K562 (cell line): ENCODE measurements at regions not wholly inside any gene's neighbourhood (a gene's known extent, or its start where the extent isn't known, plus 50 kb on each side); places are given as distances from the start of the nearest gene placed in this dataset.

ENCODE experiments used
- ATAC-seq: fragments of 200-7000 bp; cut with Tn5 transposase; 3 replicates; pipeline ENCODE4 v1.9.1; 2020; ENCODE audit warnings: moderate library complexity
- BruUV-seq: library from RNA; stranded (reverse); fragments of 400-500 nt; replicated peaks from 2 replicates; lab custom pipeline; 2021; lab: Mats Ljungman, UMichigan
- CTCF ChIA-PET: fragments of 300-600 bp; formaldehyde crosslinking; extraction: SDS; loops from one replicate; lab custom pipeline; 2021; ENCODE audit warnings: low intra/inter-chr PET ratio; lab: Yijun Ruan, JAX
- POLR2A ChIA-PET: fragments of 300-600, 350-650 bp; sonication (Branson Sonifier 250); formaldehyde crosslinking; extraction: SDS; loops from one replicate; lab custom pipeline; 2021; ENCODE audit warnings: antibody characterized with exemption, inconsistent platforms; lab: Yijun Ruan, JAX
- DNase-seq, 4 experiments: peaks; one replicate each; pipeline versions ENCODE4 v3.0.0 to v3.0.0-alpha.2; 2011 to 2018; ENCODE audit warnings: low spot score in 3 of 4, mixed read lengths in 3 of 4; ENCODE audit errors: extremely low read depth in 1 of 4
- FAIRE-seq: peaks from 2 replicates; lab custom pipeline; 2011; peaks lifted over from hg19 to GRCh38; lab: Jason Lieb, UNC
- H2AFZ ChIP-seq: 2 replicates; pipeline ENCODE4 v1.6.0; 2011; ENCODE audit warnings: low read depth, low read length, control low read depth, inconsistent platforms
- H3K27ac ChIP-seq: fragments of 200-600 bp; 3 replicates; pipeline ENCODE4 v1.8.0; 2011; ENCODE audit warnings: low read depth, mild to moderate bottlenecking, control low read depth, inconsistent platforms, low read length, moderate library complexity, mixed read lengths; ENCODE audit errors: extremely low read depth
- H3K27me3 ChIP-seq, 2 experiments: fragments of 300-600 bp in 1 of 2; 2 replicates in 1 of 2; 3 replicates in 1 of 2; pipeline versions ENCODE4 v1.6.0 to v1.8.0; 2011; ENCODE audit warnings: inconsistent platforms in 2 of 2, low read length in 2 of 2, mild to moderate bottlenecking in 1 of 2, mixed read lengths in 1 of 2, moderate library complexity in 1 of 2; ENCODE audit not compliant: control insufficient read depth in 2 of 2, insufficient read depth in 2 of 2
- H3K36me3 ChIP-seq: fragments of 300-600 bp; 3 replicates; pipeline ENCODE4 v1.8.0; 2011; ENCODE audit warnings: mild to moderate bottlenecking, low read length, inconsistent platforms; ENCODE audit not compliant: control insufficient read depth, insufficient read depth
- H3K4me1 ChIP-seq, 2 experiments: fragments of 200-600 bp in 1 of 2; replicated peaks in 1 of 2; 2 replicates in 1 of 2; 3 replicates in 1 of 2; pipeline versions ENCODE4 v1.5.1 to v1.8.0; 2011; ENCODE audit warnings: inconsistent platforms in 2 of 2, low read length in 2 of 2, mild to moderate bottlenecking in 1 of 2, mixed read lengths in 1 of 2, moderate library complexity in 1 of 2; ENCODE audit not compliant: control insufficient read depth in 2 of 2, insufficient read depth in 2 of 2
- H3K4me2 ChIP-seq: 2 replicates; pipeline ENCODE4 v1.6.1; 2011; ENCODE audit warnings: low read length, control low read depth, inconsistent platforms, mixed read lengths; ENCODE audit not compliant: insufficient read depth
- H3K4me3 ChIP-seq: fragments of 200-600 bp; sonication (generic), shearing (Covaris generic); 2 replicates; pipeline ENCODE4 v1.5.1; 2016; ENCODE audit warnings: control low read depth, inconsistent platforms
- H3K79me2 ChIP-seq: fragments of 200-600 bp; 3 replicates; pipeline ENCODE4 v1.8.0; 2011; ENCODE audit warnings: low read length, inconsistent platforms; ENCODE audit not compliant: control insufficient read depth, insufficient read depth
- H3K9ac ChIP-seq, 2 experiments: 2 replicates each; pipeline versions ENCODE4 v1.6.0 to v1.6.1; 2011; ENCODE audit warnings: low read depth in 2 of 2, low read length in 2 of 2, control low read depth in 1 of 2, inconsistent platforms in 1 of 2, mild to moderate bottlenecking in 1 of 2, mixed read lengths in 1 of 2; ENCODE audit not compliant: insufficient read depth in 1 of 2
- H3K9me1 ChIP-seq: one replicate; pipeline ENCODE4 v1.6.0; 2011; ENCODE audit warnings: inconsistent platforms, mild to moderate bottlenecking, low read length, moderate library complexity; ENCODE audit not compliant: control insufficient read depth, insufficient read depth
- H3K9me3 ChIP-seq: replicated peaks from 2 replicates; pipeline ENCODE4 v1.5.1; 2011; ENCODE audit warnings: low read depth, low read length, inconsistent platforms; ENCODE audit not compliant: control insufficient read depth, insufficient read depth
- H4K20me1 ChIP-seq: replicated peaks from 2 replicates; pipeline ENCODE4 v1.6.1; 2011; ENCODE audit warnings: low read length, inconsistent platforms, mixed read lengths; ENCODE audit not compliant: control insufficient read depth, insufficient read depth
- ADNP ChIP-seq: fragments of 200-800 bp; sonication (Bioruptor generic); IDR thresholded peaks from 2 replicates; pipeline ENCODE4 v1.6.1; 2016; ENCODE audit warnings: missing genetic modification characterization, missing compliant biosample characterization
- DPF2 ChIP-seq: fragments of 450-650 bp; IDR thresholded peaks from 2 replicates; pipeline ENCODE4 v1.6.1; 2016
- EHMT2 ChIP-seq: fragments of 450-650 bp; IDR thresholded peaks from 2 replicates; pipeline ENCODE4 v1.6.1; 2018; ENCODE audit warnings: antibody characterized with exemption
- FOXJ3 ChIP-seq: sonication (generic); formaldehyde crosslinking; IDR thresholded peaks from 2 replicates; pipeline ENCODE4 v1.4.0; 2020; ENCODE audit warnings: mild to moderate bottlenecking, missing genetic modification reagents
- HEY1 ChIP-seq: fragments of 250-450 bp; sonication (Bioruptor Pico); IDR thresholded peaks from 2 replicates; pipeline ENCODE4 v1.5.0; 2020; ENCODE audit warnings: mild to moderate bottlenecking, moderate library complexity, borderline replicate concordance
- KLF1 ChIP-seq: fragments of 450-650 bp; IDR thresholded peaks from 2 replicates; pipeline ENCODE4 v1.6.1; 2016; ENCODE audit warnings: missing genetic modification characterization, missing compliant biosample characterization
- MTA1 ChIP-seq: fragments of 450-650 bp; IDR thresholded peaks from 2 replicates; pipeline ENCODE4 v1.6.1; 2017; ENCODE audit warnings: borderline replicate concordance
- NFE2 ChIP-seq: IDR thresholded peaks from 2 replicates; pipeline ENCODE4 v1.6.1; 2014; ENCODE audit warnings: antibody characterized with exemption, low read depth
- NR4A1 ChIP-seq, 2 experiments: fragments of 250-450 bp in 1 of 2; fragments of 450-650 bp in 1 of 2; sonication (Bioruptor Pico) in 1 of 2; IDR thresholded peaks; 2 replicates each; pipeline versions ENCODE4 v1.4.0 to v1.6.1; 2016 to 2020; ENCODE audit warnings: mild to moderate bottlenecking in 2 of 2, missing compliant biosample characterization in 1 of 2, missing genetic modification characterization in 1 of 2, moderate library complexity in 1 of 2
- RHOXF2B ChIP-seq: fragments of 250-450 bp; sonication (Bioruptor Pico); conservative IDR thresholded peaks from 2 replicates; pipeline ENCODE4 v1.5.1; 2021
- SREBF1 ChIP-seq: fragments of 150-350 bp; IDR thresholded peaks from 2 replicates; pipeline ENCODE4 v1.6.1; 2014; ENCODE audit warnings: antibody characterized with exemption, low read depth, low read length, borderline replicate concordance
- ZBTB17 ChIP-seq: fragments of 450-650 bp; formaldehyde crosslinking; IDR thresholded peaks from 2 replicates; pipeline ENCODE4 v1.4.0; 2020; ENCODE audit warnings: mild to moderate bottlenecking
- ZFX ChIP-seq: sonication (generic); formaldehyde crosslinking; IDR thresholded peaks from 2 replicates; pipeline ENCODE4 v1.8.0; 2022; ENCODE audit warnings: mild to moderate bottlenecking, missing genetic modification reagents, moderate library complexity
- ZKSCAN1 ChIP-seq: fragments of 150-350 bp; IDR thresholded peaks from 2 replicates; pipeline ENCODE4 v1.6.1; 2016; ENCODE audit warnings: low read depth, low read length
- ZNF239 ChIP-seq: fragments of 250-450 bp; sonication (Bioruptor Pico); IDR thresholded peaks from 2 replicates; pipeline ENCODE4 v1.4.0; 2020; ENCODE audit warnings: mild to moderate bottlenecking
- ZNF277 ChIP-seq: fragments of 250-450 bp; sonication (Bioruptor Pico); IDR thresholded peaks from 2 replicates; pipeline ENCODE4 v1.8.0; 2022; ENCODE audit warnings: inconsistent platforms, mild to moderate bottlenecking, moderate library complexity, borderline replicate concordance
- ZNF444 ChIP-seq: fragments of 250-450 bp; sonication (Bioruptor Pico); IDR thresholded peaks from 2 replicates; pipeline ENCODE4 v1.4.0; 2020; ENCODE audit warnings: mild to moderate bottlenecking, moderate library complexity
- WGBS: fragments of 100-300 bp; shearing (Covaris generic); methylation state at CpG from one replicate; pipeline ENCODE4 v1.1.6; 2016; ENCODE audit warnings: low coverage, mixed read lengths; ENCODE audit not compliant: insufficient coverage; ENCODE audit errors: missing lambda C conversion rate; 5-methylcytosine and 5-hydroxymethylcytosine counted together
- in situ Hi-C: fragments of 300-500 bp; cut with MboI; formaldehyde crosslinking; loops from 4 replicates; pipeline ENCODE4 v1.15.0; 2018; ENCODE audit warnings: inconsistent platforms, mixed read lengths
- intact Hi-C: fragments of 100-400 bp; cut with micrococcal nuclease; formaldehyde crosslinking; loops from 2 replicates; pipeline ENCODE4 v1.14.2; 2022

GRCh38 chr15:95432878-95433405 is 897.6 kb upstream of the NR2F2 start:
- H3K36me3 ChIP-seq = no peaks in the 10 kb centered on the region
- H3K4me1 ChIP-seq = no peaks in the 10 kb centered on the region
- no peaks in the 10 kb centered on the region for H3K9me3 ChIP-seq
- H3K9ac ChIP-seq = no peak overlapping the region
- H2AFZ ChIP-seq = no peak overlapping the region
- ATAC-seq (no peak), FAIRE-seq (no peak), DNase-seq (no peak)
- H3K79me2 ChIP-seq = no peaks in the 10 kb centered on the region
- TF ChIP-seq ZNF444 (CRISPR knock-in tag) (no peak), HEY1 (no peak), ADNP (tag) (no peak), ZNF239 (CRISPR knock-in tag) (no peak), DPF2 (no peak), NFE2 (no peak), NR4A1 (CRISPR knock-in tag; IDR thresholded peaks at IDR 0.05) (no peak), NR4A1 (tag; IDR thresholded peaks at IDR 0.05) (no peak), ZBTB17 (CRISPR knock-in tag) (no peak), SREBF1 (no peak), FOXJ3 (no peak), ZNF277 (no peak), ZKSCAN1 (no peak), ZFX (no peak), KLF1 (tag) (no peak), RHOXF2B (CRISPR knock-in tag) (no peak), MTA1 (no peak), EHMT2 (no peak)
- ChIA-PET CTCF (no interaction called here), POLR2A (interaction anchor here (1.5 kb wide), 1 partner anchor 16 kb away, joined by 5 read pairs; no protein-coding TSS in a partner anchor)
- 0% methylated on average over 2 of the region's 2 CpGs for WGBS
- H4K20me1 ChIP-seq = no peaks in the 10 kb centered on the region
- H3K4me2 ChIP-seq = no peak overlapping the region
- no peak overlapping the region for H3K27ac ChIP-seq
- intact Hi-C loops (no loop called here), in situ Hi-C loops (no loop called here)
- no peak overlapping the region for H3K4me3 ChIP-seq
- no TSS peak for BruUV-seq
- H3K9me1 ChIP-seq = no peaks in the 10 kb centered on the region
- H3K27me3 ChIP-seq = no peaks in the 10 kb centered on the region
